ENCODE measurements at regions not wholly inside any gene's neighbourhood (a gene's known extent, or its start where the extent isn't known, plus 50 kb on each side); places are given as distances from the start of the nearest gene placed in this dataset.

- no peak for TF ChIP-seq CTCF (IDR thresholded peaks at IDR 0.05; ENCODE audit: low read length)
- no peak for TF ChIP-seq EZH2 (IDR thresholded peaks at IDR 0.05; ENCODE audit: borderline replicate concordance, low read length)
- no peaks in the 10 kb centered on the region for H3K79me2 ChIP-seq (ENCODE audit: insufficient read depth, low read length)
- no peak overlapping the region for H2AFZ ChIP-seq (ENCODE audit: low read length)
- no peaks in the 10 kb centered on the region for H3K9me3 ChIP-seq (ENCODE audit: low read length)
- no peak overlapping the region for H3K27ac ChIP-seq (ENCODE audit: low read depth, low read length, poor library complexity, severe bottlenecking)
- no peak overlapping the region for H3K9ac ChIP-seq (ENCODE audit: low read length)
- H3K9me2 ChIP-seq (ENCODE audit: low read depth, low read length), result no peaks in the 10 kb centered on the region
- H3F3A ChIP-seq (ENCODE audit: insufficient read depth, low read length), result no peaks in the 10 kb centered on the region
- no peaks in the 10 kb centered on the region for H3K4me1 ChIP-seq (ENCODE audit: insufficient read depth, low read length, severe bottlenecking)
- H3K27me3 ChIP-seq (ENCODE audit: insufficient read depth, low read length), result no peaks in the 10 kb centered on the region
- H4K20me1 ChIP-seq (ENCODE audit: insufficient read depth, low read length), result no peaks in the 10 kb centered on the region
- no peak overlapping the region for H3K4me2 ChIP-seq (ENCODE audit: low read length)
- no peak overlapping the region for H3K4me3 ChIP-seq (ENCODE audit: low read depth, low read length, poor library complexity, severe bottlenecking)
- no peaks in the 10 kb centered on the region for H3K36me3 ChIP-seq (ENCODE audit: insufficient read depth, low read length)
Measured at GRCh38 chr5:62681117-62681850, 102.7 kb downstream of the LRRC70 start.

- no peaks in the 10 kb centered on the region for H3K27me3 ChIP-seq (ENCODE audit: insufficient read depth, low read length)
- TF ChIP-seq CTCF (IDR thresholded peaks at IDR 0.05; ENCODE audit: low read length), result no peak
- TF ChIP-seq EZH2 (IDR thresholded peaks at IDR 0.05; ENCODE audit: borderline replicate concordance, low read length), result no peak
Measured at GRCh38 chr5:62680121-62680520, 101.5 kb downstream of the LRRC70 start.

More at GRCh38 chr5:62680121-62680520, 101.5 kb downstream of the LRRC70 start:
- H3K4me3 ChIP-seq (ENCODE audit: low read depth, low read length, poor library complexity, severe bottlenecking), result no peak overlapping the region
- no peaks in the 10 kb centered on the region for H3F3A ChIP-seq (ENCODE audit: insufficient read depth, low read length)
- no peaks in the 10 kb centered on the region for H3K36me3 ChIP-seq (ENCODE audit: insufficient read depth, low read length)
- no peak overlapping the region for H3K27ac ChIP-seq (ENCODE audit: low read depth, low read length, poor library complexity, severe bottlenecking)
- no peak overlapping the region for H3K9ac ChIP-seq (ENCODE audit: low read length)
- no peak overlapping the region for H2AFZ ChIP-seq (ENCODE audit: low read length)
- H3K4me1 ChIP-seq (ENCODE audit: insufficient read depth, low read length, severe bottlenecking), result no peaks in the 10 kb centered on the region
- H3K9me2 ChIP-seq (ENCODE audit: low read depth, low read length), result no peaks in the 10 kb centered on the region
- no peaks in the 10 kb centered on the region for H3K79me2 ChIP-seq (ENCODE audit: insufficient read depth, low read length)
- H3K9me3 ChIP-seq (ENCODE audit: low read length), result no peaks in the 10 kb centered on the region
- H4K20me1 ChIP-seq (ENCODE audit: insufficient read depth, low read length), result no peaks in the 10 kb centered on the region
- no peak overlapping the region for H3K4me2 ChIP-seq (ENCODE audit: low read length)

All from OCI-LY1 (cell line).